ENCODE measurements at regions not wholly inside any gene's neighbourhood (a gene's known extent, or its start where the extent isn't known, plus 50 kb on each side); places are given as distances from the start of the nearest gene placed in this dataset.

- DNase-seq, result no peak
Observed at GRCh38 chr18:66825347-66825746, 221.5 kb upstream of the CDH19 start.

- no peak for DNase-seq
Observed at GRCh38 chr18:66819235-66819634, 215.3 kb upstream of the CDH19 start.

GRCh38 chr18:66813138-66813537, 209.2 kb upstream of the CDH19 start:
- DNase-seq, result no peak

DNA sequence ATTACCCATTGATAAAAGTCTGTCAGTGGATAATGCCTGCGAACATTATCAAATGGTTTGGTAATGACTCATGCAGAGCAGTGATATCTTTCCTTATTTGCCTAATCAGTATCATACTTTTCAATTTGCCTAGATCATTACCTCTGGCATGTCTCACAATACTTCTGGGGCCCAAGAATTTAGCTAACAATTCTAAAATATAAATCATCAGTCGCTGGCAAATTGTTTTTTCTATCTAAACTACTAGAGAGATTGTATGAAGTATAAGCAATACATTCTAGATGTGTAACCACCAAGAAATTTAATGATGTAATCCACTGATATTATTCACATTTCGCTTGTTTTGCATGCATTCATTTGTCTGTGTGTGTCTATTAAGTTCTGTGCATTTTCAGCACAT, 191.2 kb upstream of the CDH19 start:
- DNase-seq, result no peak

DNA sequence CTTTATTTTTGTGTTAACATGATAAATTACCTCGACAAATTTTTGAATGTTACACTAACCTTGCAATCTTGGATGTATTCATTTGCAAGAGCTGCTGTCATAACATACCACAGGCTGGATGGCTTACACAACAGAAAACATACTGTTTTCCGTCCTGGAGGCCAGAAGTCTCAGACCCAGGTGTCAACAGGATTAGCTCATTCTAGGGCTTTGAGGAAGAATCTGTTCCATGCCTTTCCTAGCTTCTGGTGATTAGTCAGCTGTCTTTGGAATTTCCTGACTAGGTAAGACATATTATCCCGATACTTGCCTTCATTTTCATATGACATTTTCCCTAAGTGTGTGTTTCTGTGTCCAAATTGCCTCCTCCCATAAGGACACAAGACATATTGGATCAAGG, 188.6 kb upstream of the CDH19 start:
- no peak for DNase-seq

DNA sequence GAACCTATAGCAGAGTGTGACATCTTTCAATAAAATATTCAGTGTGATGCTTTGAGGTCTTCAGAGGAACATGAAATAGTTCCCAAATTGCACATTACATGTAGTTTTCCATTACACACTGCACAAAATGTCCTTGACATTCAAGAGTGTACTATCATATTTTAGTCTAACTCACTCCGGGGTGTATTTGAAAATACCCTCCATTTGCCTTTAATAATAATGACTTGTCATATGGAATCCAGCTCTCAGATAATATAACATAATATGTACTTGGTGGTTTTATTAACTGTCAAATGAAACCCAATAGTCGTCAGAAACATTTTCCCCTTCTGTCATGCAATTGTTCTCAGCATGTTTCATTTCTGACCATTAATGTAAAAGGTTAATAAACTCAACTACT, 176.7 kb upstream of the CDH19 start:
- no peak for DNase-seq

DNA sequence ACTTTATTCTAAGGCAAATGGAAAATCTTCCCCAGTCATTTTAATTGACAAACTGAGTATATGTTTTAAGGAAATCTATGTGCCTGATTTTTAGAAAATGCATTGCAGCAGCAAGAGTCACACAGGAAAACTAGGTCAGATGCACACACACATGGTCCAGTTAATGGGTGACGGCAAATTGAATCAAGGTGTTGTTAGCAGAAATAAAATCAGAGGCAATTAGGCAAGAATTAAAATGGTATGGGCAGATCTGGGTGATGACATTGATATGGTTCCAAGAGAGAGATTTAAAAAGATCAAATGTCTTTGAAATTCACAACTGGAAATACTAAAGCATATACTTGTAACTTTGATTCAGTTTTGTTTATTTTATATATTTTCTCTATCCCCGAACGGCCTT, 174.2 kb upstream of the CDH19 start:
- DNase-seq, result no peak

- no peak for DNase-seq
Observed at GRCh38 chr18:66769375-66769774, 165.5 kb upstream of the CDH19 start.

GRCh38 chr18:66764230-66764629, 160.3 kb upstream of the CDH19 start:
- DNase-seq, result no peak

- DNase-seq, result no peak
Observed at GRCh38 chr18:66761166-66761565, 157.3 kb upstream of the CDH19 start.

- DNase-seq, result no peak
Observed at GRCh38 chr18:66760559-66760958, 156.7 kb upstream of the CDH19 start.

- no peak for DNase-seq
Observed at GRCh38 chr18:66759050-66759828, 155.3 kb upstream of the CDH19 start.

GRCh38 chr18:66757946-66758345, 154.1 kb upstream of the CDH19 start:
- DNase-seq, result no peak

DNA sequence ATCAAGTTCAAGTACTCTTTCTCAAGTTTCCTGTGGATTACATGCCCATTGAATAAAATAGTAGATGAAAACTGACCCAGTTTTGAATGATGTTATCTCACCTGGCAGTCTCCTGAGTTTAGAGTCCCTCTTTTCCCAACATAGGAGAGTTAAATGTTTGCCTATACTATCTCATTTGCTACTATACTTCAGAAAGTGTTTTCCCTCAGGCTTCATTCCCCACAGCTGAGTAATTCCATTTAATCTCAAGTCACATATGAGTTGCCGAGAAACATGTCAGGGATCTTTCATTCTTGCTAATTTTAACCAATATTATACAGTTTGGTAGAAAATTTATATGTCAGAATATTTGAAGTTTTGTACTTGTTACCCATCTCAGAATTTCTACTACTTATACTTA, 150.4 kb upstream of the CDH19 start:
- no peak for DNase-seq

DNA sequence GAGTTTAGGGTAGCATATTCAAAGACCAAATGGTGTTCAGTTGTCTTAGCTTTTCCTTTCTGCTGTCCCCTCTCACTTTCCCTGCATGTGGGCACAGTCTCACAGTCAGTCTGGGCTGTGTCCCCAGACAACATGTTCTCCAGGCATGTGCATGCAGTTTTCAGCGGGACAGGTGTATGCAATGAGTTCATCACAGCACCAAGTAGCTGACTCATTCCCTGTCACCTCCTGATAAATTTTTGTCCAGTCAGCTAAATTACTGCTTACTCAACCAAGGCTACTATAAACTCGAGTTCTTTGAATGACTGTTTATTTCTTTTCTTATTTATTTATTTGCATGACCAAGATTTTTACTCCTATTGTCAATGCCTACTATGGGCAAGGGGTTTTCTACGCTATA, 148.8 kb upstream of the CDH19 start:
- DNase-seq, result no peak

- DNase-seq, result no peak
Observed at GRCh38 chr18:66749481-66750035, 145.7 kb upstream of the CDH19 start.

GRCh38 chr18:66749030-66749429, 145.1 kb upstream of the CDH19 start:
- no peak for DNase-seq

DNA sequence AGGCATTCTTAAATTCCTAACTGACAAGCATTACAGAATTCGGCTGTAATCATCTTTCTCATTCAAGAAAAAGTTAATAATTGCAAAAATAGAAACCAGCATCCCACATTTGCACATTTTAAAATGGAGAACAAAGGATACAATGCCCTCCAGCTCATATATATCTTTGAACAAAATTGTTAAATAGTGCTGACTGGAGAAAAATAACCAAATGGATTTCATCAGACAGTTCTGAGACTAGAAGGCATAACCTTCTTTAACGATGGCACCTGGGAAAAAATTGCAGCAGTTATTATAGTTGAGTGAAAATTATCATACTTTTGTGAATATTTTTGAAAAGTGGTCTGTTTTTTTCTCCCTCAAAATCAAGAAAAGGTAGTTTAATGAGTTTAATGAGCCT, 138.9 kb upstream of the CDH19 start:
- DNase-seq, result no peak

DNA sequence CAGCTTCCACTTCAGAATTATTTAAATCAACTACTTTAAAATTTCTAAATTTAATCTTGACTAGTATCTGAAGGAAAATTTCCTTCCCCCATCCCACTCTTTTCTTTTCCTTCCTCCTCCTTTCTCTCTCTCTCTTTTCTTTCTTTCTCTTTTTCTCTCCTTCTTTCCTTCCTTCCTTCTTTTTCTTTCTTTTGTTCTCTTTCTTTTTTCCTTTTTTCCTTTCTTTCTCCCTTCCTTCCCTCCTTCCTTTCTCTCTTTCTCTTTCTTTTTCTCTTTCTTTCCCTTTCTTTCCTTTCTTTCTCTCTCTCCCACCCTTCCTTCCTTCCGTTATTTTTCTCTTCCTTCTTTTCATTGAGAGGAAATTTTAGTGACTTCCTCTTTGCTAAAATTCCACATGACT, 132.0 kb upstream of the CDH19 start:
- DNase-seq, result no peak

DNA sequence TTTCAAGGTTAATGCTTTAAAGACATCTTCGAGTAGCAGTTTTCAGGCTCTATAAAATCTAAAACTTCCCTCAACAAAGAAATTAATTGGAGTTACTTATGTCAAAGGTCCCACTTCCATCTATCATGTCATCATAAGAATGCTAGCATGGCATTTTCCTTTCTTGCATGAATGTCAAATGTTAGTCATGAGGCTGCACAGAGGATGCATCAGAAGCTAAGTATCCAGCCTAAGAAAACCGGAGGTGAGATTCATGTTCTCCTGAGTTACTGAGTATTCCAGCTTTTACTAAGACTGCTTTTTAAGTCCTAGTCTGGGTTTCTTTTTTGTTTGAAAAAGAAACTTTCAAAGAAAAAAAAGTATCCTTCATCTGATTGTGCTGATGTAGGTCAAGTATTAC, 130.6 kb upstream of the CDH19 start:
- DNase-seq, result no peak

DNA sequence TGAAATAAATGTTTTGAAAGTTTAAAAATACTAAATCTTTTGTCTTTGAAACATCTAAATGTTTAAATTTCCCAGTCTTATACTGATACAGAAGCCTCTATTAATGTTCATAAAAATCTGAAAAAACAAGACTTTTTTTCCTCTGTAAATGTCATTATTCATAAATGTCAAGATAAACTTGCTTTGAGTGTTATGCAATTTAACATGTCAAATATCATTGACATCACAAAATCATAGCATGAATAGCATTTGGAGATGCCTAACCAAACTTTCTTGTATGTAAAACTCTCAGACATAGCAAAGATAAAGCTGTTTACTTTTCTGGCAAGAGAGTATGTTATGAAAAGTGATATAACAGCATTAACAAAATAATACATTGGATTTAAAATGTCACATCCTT, 128.0 kb upstream of the CDH19 start:
- DNase-seq, result no peak

GRCh38 chr18:66729442-66730239, 125.8 kb upstream of the CDH19 start:
- DNase-seq, result no peak

DNA sequence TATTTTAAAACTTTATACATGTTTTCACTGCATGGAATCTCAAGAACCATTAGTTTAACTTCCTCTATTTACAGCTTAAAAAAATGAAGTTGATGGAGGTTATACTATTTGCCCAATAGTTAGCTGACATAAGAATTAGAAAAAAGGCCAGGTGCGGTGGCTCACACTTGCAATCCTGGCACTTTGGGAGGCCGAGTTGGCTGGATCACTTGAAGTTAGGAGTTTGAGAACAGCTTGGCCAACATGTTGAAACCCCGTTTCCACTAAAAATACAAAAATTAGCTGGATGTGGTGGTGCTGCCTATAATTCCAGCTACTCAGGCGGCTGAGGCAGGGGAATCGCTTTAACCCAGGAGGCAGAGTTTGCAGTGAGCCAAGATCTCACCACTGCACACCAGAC, 125.1 kb upstream of the CDH19 start:
- DNase-seq, result no peak

DNA sequence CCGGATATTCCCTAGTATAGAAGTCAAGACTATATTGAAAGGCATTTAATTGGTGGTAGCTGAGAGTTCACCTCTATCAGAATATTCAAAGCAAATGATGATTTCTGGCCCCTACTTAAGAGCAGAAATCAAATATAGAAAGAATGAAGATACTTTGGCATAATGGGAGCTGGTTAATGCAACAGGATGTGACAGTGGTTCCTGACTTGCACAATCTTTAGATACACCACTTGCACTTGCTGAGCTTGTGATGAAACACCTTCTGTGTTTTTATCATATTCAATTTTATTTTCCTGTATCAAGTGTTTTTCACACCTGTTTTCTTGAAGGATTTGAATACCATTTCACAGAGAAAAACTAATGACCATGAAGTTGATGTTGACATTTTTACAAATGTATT, 124.1 kb upstream of the CDH19 start:
- no peak for DNase-seq
